ENCODE measurements at regions not wholly inside any gene's neighbourhood (a gene's known extent, or its start where the extent isn't known, plus 50 kb on each side); places are given as distances from the start of the nearest gene placed in this dataset.

- DNase-seq, result no peak
Measured at GRCh38 chr7:47221826-47222225, 360.1 kb downstream of the TNS3 start.

GRCh38 chr7:47218378-47219176 lies 363.3 kb downstream of the TNS3 start:
- peak; percentile 35 for DNase-seq

- no peak for DNase-seq
Measured at GRCh38 chr7:47217570-47218360, 364.1 kb downstream of the TNS3 start.

- DNase-seq, result no peak
Measured at GRCh38 chr7:47217086-47217485, 364.8 kb downstream of the TNS3 start.

- DNase-seq, result no peak
Measured at GRCh38 chr7:47216439-47216838, 365.5 kb downstream of the TNS3 start.

- no peak for DNase-seq
Measured at GRCh38 chr7:47215640-47216039, 366.3 kb downstream of the TNS3 start.

- no peak for DNase-seq
Measured at GRCh38 chr7:47215049-47215448, 366.9 kb downstream of the TNS3 start.

- no peak for DNase-seq
Measured at GRCh38 chr7:47213276-47213675, 368.6 kb downstream of the TNS3 start.

GRCh38 chr7:47211519-47211973 lies 370.4 kb downstream of the TNS3 start:
- DNase-seq, result no peak

GRCh38 chr7:47210281-47210854 lies 371.5 kb downstream of the TNS3 start:
- no peak for DNase-seq

GRCh38 chr7:47207956-47208355 lies 374.0 kb downstream of the TNS3 start:
- no peak for DNase-seq

GRCh38 chr7:47204709-47205108 lies 377.2 kb downstream of the TNS3 start:
- DNase-seq, result no peak

GRCh38 chr7:47202146-47202783 lies 379.6 kb downstream of the TNS3 start:
- no peak for DNase-seq

GRCh38 chr7:47198159-47198558 lies 383.8 kb downstream of the TNS3 start:
- DNase-seq, result no peak

GRCh38 chr7:47197486-47197885 lies 384.4 kb downstream of the TNS3 start:
- no peak for DNase-seq

GRCh38 chr7:47196737-47197136 lies 385.2 kb downstream of the TNS3 start:
- DNase-seq, result no peak

- DNase-seq, result no peak
Measured at GRCh38 chr7:47196106-47196645, 385.7 kb downstream of the TNS3 start.

- no peak for DNase-seq
Measured at GRCh38 chr7:47195641-47196040, 386.3 kb downstream of the TNS3 start.

GRCh38 chr7:47194516-47195057 lies 387.3 kb downstream of the TNS3 start:
- no peak for DNase-seq

GRCh38 chr7:47192978-47193377 lies 388.9 kb downstream of the TNS3 start:
- DNase-seq, result no peak

GRCh38 chr7:47191876-47192291 lies 390.0 kb downstream of the TNS3 start:
- DNase-seq, result no peak

GRCh38 chr7:47191316-47191715 lies 390.6 kb downstream of the TNS3 start:
- no peak for DNase-seq

GRCh38 chr7:47190462-47190861 lies 391.4 kb downstream of the TNS3 start:
- peak; percentile 71 for DNase-seq
